Smooth muscle cell (in vitro differentiated cells): ENCODE measurements at regions not wholly inside any gene's neighbourhood (a gene's known extent, or its start where the extent isn't known, plus 50 kb on each side); places are given as distances from the start of the nearest gene placed in this dataset.

Experiments
- DNase-seq: peaks from one replicate; lab custom pipeline; 2025; ENCODE audit not compliant: unreplicated experiment; lab: John Stamatoyannopoulos, UW
- H2AFZ ChIP-seq: fragments of 200-600 bp; sonication (generic); 2 replicates; pipeline ENCODE4 v1.6.0; 2016; ENCODE audit warnings: antibody characterized with exemption, low read depth, mild to moderate bottlenecking
- H3F3A ChIP-seq: fragments of 200-600 bp; sonication (generic); 2 replicates; pipeline ENCODE4 v1.6.0; 2017; ENCODE audit warnings: antibody characterized with exemption, low read depth
- H3K27ac ChIP-seq: fragments of 200-600 bp; sonication (generic); 2 replicates; pipeline ENCODE4 v1.5.1; 2016; ENCODE audit warnings: low read depth, mild to moderate bottlenecking
- H3K27me3 ChIP-seq: fragments of 200-600 bp; sonication (generic); 2 replicates; pipeline ENCODE4 v1.6.1; 2016; ENCODE audit warnings: low read depth, mild to moderate bottlenecking
- H3K36me3 ChIP-seq: fragments of 200-600 bp; sonication (generic); 2 replicates; pipeline ENCODE4 v1.5.1; 2016; ENCODE audit warnings: low read depth
- H3K4me1 ChIP-seq: fragments of 200-600 bp; sonication (generic); 2 replicates; pipeline ENCODE4 v1.5.1; 2016; ENCODE audit warnings: low read depth
- H3K4me2 ChIP-seq: fragments of 200-600 bp; sonication (generic); 2 replicates; pipeline ENCODE4 v1.6.0; 2016; ENCODE audit warnings: mild to moderate bottlenecking
- H3K4me3 ChIP-seq: fragments of 200-600 bp; sonication (generic); 2 replicates; pipeline ENCODE4 v1.5.1; 2016; ENCODE audit warnings: mild to moderate bottlenecking
- H3K79me2 ChIP-seq: fragments of 200-600 bp; sonication (generic); 2 replicates; pipeline ENCODE4 v1.6.0; 2016; ENCODE audit warnings: low read depth, mild to moderate bottlenecking
- H3K9ac ChIP-seq: fragments of 200-600 bp; sonication (generic); 2 replicates; pipeline ENCODE4 v1.6.0; 2016; ENCODE audit warnings: low read depth
- H3K9me3 ChIP-seq: fragments of 200-600 bp; sonication (generic); replicated peaks from 2 replicates; pipeline ENCODE4 v1.5.1; 2016; ENCODE audit warnings: low read depth
- H4K20me1 ChIP-seq: fragments of 200-600 bp; sonication (generic); 2 replicates; pipeline ENCODE4 v1.6.0; 2016; ENCODE audit warnings: low read depth
- WGBS: methylation state at CpG from one replicate; pipeline ENCODE4 v1.1.7; 2016; ENCODE audit warnings: low lambda C conversion rate; 5-methylcytosine and 5-hydroxymethylcytosine counted together
- TF ChIP-seq, protein P1 (sequence below): fragments of 200-600 bp; sonication (generic); IDR thresholded peaks from 2 replicates; pipeline ENCODE4 v1.5.1; 2017; ENCODE audit warnings: borderline replicate concordance, mild to moderate bottlenecking, antibody characterized with exemption; ENCODE audit not compliant: insufficient read depth, poor library complexity, severe bottlenecking

DNA sequence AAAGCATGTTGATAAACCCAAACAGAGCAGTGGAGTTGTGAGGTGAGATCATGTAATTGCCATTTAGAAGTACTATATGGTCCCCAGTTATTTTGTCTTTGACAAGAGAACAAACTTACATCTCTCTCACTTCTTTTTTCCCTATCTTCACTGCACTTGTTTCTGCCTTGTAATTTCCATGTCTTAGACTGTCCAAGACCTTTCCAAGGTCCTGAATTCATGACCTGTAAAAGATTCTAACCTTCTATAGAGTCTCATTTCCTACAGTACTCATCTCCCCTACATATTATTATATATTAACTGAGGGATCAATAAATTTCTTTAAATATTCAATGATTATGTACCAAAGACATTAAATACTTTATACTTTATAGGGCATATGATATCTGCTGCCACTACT lies 295.3 kb upstream of the KIF2B start:
- Histone ChIP-seq H3K4me3 (no peak overlapping the region), H3F3A (no peaks in the 10 kb centered on the region), H3K27me3 (no peaks in the 10 kb centered on the region), H3K36me3 (no peaks in the 10 kb centered on the region), H4K20me1 (no peaks in the 10 kb centered on the region), H3K4me1 (no peaks in the 10 kb centered on the region), H3K9me3 (no peaks in the 10 kb centered on the region), H3K9ac (no peak overlapping the region), H3K4me2 (no peak overlapping the region), H3K27ac (no peak overlapping the region), H2AFZ (no peak overlapping the region), H3K79me2 (no peaks in the 10 kb centered on the region)
- TF ChIP-seq, protein P1, sequence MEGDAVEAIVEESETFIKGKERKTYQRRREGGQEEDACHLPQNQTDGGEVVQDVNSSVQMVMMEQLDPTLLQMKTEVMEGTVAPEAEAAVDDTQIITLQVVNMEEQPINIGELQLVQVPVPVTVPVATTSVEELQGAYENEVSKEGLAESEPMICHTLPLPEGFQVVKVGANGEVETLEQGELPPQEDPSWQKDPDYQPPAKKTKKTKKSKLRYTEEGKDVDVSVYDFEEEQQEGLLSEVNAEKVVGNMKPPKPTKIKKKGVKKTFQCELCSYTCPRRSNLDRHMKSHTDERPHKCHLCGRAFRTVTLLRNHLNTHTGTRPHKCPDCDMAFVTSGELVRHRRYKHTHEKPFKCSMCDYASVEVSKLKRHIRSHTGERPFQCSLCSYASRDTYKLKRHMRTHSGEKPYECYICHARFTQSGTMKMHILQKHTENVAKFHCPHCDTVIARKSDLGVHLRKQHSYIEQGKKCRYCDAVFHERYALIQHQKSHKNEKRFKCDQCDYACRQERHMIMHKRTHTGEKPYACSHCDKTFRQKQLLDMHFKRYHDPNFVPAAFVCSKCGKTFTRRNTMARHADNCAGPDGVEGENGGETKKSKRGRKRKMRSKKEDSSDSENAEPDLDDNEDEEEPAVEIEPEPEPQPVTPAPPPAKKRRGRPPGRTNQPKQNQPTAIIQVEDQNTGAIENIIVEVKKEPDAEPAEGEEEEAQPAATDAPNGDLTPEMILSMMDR: no peak
- no peak for DNase-seq

DNA sequence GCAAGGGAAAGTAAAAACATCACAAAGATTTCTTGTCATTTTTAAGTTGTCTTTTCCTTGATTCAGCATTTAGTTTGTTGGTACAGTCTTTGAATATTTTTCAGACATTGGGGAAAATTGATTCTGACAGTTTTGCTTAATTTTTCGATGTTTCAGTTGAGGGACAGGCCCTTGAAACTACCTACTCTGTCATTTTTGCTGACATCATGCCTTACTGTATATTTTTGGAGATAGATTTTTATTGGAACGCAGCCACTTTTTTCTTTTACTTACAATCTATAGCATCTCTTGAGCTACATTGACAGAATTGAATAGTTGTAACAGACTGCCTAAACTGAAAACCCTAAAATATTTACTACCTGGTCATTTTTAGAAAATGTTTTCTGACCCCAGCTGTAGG lies 297.1 kb upstream of the KIF2B start:
- H3K79me2 ChIP-seq: no peaks in the 10 kb centered on the region
- no peak overlapping the region for H2AFZ ChIP-seq
- DNase-seq: no peak

DNA sequence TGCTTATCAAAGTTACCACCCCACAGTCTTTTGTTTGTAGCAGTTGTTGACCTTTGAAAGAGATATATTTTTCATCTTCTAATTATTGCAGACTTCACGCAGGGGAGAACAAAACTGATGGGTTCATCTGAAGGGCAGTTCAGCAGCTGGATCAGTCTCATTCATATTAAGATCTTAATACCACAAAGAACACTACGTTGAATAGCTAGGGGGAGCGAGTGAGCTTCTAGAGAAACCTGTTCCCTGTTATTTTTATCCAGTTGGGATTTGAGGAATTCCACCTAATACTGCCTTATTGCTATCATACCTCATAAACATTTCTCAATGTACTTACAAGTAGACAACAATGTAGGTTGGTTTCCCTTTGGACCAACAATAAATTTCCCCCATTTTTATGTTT lies 306.1 kb upstream of the KIF2B start:
- TF ChIP-seq, protein P1: peak; percentile 19
- DNase-seq: no peak
- Histone ChIP-seq H3K36me3 (no peaks in the 10 kb centered on the region), H3K9ac (no peak overlapping the region), H3K27ac (no peak overlapping the region), H4K20me1 (no peaks in the 10 kb centered on the region), H3K27me3 (no peaks in the 10 kb centered on the region), H2AFZ (no peak overlapping the region), H3K4me1 (no peaks in the 10 kb centered on the region), H3F3A (no peaks in the 10 kb centered on the region), H3K4me3 (no peak overlapping the region), H3K4me2 (no peak overlapping the region), H3K9me3 (no peaks in the 10 kb centered on the region), H3K79me2 (no peaks in the 10 kb centered on the region)
- 42% methylated on average over 3 of the region's 3 CpGs for WGBS

More for the DNA sequence above, 297.1 kb upstream of the KIF2B start:
- Histone ChIP-seq H3K9me3 (no peaks in the 10 kb centered on the region), H3K4me2 (no peak overlapping the region), H3K27ac (no peak overlapping the region), H3K4me1 (no peaks in the 10 kb centered on the region), H3K27me3 (no peaks in the 10 kb centered on the region), H3K9ac (no peak overlapping the region), H3K4me3 (no peak overlapping the region), H4K20me1 (no peaks in the 10 kb centered on the region), H3K36me3 (no peaks in the 10 kb centered on the region), H3F3A (no peaks in the 10 kb centered on the region)
- TF ChIP-seq, protein P1: no peak
- 96% methylated on average over 2 of the region's 2 CpGs for WGBS

DNA sequence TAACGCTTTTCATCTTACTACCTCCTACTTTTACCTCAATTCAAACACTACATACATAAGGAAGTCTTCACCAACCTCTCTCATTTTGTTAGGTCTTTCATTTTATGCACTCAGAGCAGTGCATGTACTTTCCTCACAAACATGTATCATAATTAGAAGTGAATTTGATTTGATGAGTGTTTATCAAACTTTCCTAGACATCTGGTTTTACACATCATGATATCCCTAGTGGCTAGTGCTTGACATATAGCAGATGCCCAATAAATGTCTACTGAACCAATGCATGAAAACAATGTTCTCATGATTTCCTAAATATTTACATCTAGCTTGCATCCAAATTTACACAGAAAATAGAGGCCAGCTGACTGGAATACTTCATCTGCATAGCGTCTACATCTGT lies 323.4 kb upstream of the KIF2B start:
- Histone ChIP-seq H3K9me3 (no peaks in the 10 kb centered on the region), H3K4me3 (no peak overlapping the region), H2AFZ (no peak overlapping the region), H3K27me3 (no peaks in the 10 kb centered on the region), H4K20me1 (no peaks in the 10 kb centered on the region), H3K9ac (no peak overlapping the region), H3K36me3 (no peaks in the 10 kb centered on the region), H3K27ac (no peak overlapping the region), H3K79me2 (no peaks in the 10 kb centered on the region), H3F3A (no peaks in the 10 kb centered on the region), H3K4me1 (peaks cover 4% of the 10 kb centered on the region), H3K4me2 (no peak overlapping the region)
- DNase-seq: no peak
- TF ChIP-seq, protein P1: no peak
- WGBS: 77% methylated on average over 2 of the region's 2 CpGs
